Osteoblast (primary cell): ENCODE measurements at regions not wholly inside any gene's neighbourhood (a gene's known extent, or its start where the extent isn't known, plus 50 kb on each side); places are given as distances from the start of the nearest gene placed in this dataset.

Source experiments
- DNase-seq: peaks from one replicate; pipeline ENCODE4 v3.0.0; 2011; ENCODE audit warnings: low spot score, mixed read lengths; ENCODE audit not compliant: insufficient read length; ENCODE audit errors: missing footprints
- H2AFZ ChIP-seq: 2 replicates; pipeline ENCODE4 v1.6.0; 2011; ENCODE audit warnings: mild to moderate bottlenecking, low read length
- H3K27ac ChIP-seq: 2 replicates; pipeline ENCODE4 v1.5.1; 2011; ENCODE audit warnings: mild to moderate bottlenecking, low read depth, low read length, moderate library complexity
- H3K27me3 ChIP-seq: 2 replicates; pipeline ENCODE4 v1.6.0; 2012; ENCODE audit warnings: mild to moderate bottlenecking, control low read depth, inconsistent platforms, low read length, moderate library complexity; ENCODE audit not compliant: insufficient read depth
- H3K36me3 ChIP-seq: 2 replicates; pipeline ENCODE4 v1.5.1; 2011; ENCODE audit warnings: mild to moderate bottlenecking, low read length, control low read depth, moderate library complexity; ENCODE audit not compliant: insufficient read depth
- H3K4me1 ChIP-seq: 2 replicates; pipeline ENCODE4 v1.5.1; 2011; ENCODE audit warnings: mild to moderate bottlenecking, low read length, control low read depth, moderate library complexity; ENCODE audit not compliant: insufficient read depth
- H3K4me2 ChIP-seq: 2 replicates; pipeline ENCODE4 v1.6.0; 2011; ENCODE audit warnings: mild to moderate bottlenecking, low read length; ENCODE audit not compliant: insufficient read depth
- H3K4me3 ChIP-seq: fragments of 200-600 bp; sonication (generic); 3 replicates; pipeline ENCODE4 v1.5.1; 2012; ENCODE audit warnings: mild to moderate bottlenecking, low read length, inconsistent platforms; ENCODE audit not compliant: insufficient read depth
- H3K79me2 ChIP-seq: 2 replicates; pipeline ENCODE4 v1.6.0; 2012; ENCODE audit warnings: mild to moderate bottlenecking, low read length, control low read depth, inconsistent platforms; ENCODE audit not compliant: insufficient read depth
- H3K9me3 ChIP-seq: 2 replicates; pipeline ENCODE4 v1.5.1; 2011; ENCODE audit warnings: low read depth, low read length, control low read depth
- H4K20me1 ChIP-seq: 2 replicates; pipeline ENCODE4 v1.6.0; 2012; ENCODE audit warnings: mild to moderate bottlenecking, low read length, control low read depth; ENCODE audit not compliant: insufficient read depth
- TF ChIP-seq, protein P1 (sequence below): IDR thresholded peaks from 2 replicates; pipeline ENCODE4 v1.5.1; 2011; ENCODE audit warnings: mild to moderate bottlenecking, low read depth, low read length, moderate library complexity; ENCODE audit errors: extremely low read depth

DNA sequence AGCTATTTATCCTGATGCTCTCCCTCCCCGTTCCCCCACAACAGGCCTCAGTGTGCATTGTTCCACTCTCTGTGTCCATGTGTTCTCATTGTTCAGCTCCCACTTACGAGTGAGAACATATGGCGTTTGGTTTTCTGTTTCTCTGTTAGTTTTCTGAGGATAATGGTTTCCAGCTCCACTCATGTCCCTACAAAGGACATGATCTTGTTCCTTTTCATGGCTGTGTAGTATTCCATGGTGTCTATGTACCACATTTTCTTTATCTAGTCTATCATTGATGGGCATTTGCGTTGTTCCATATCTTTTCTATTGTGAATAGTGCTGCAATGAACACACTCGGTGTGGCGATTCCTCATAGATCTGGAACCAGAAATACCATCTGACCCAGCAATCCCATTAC, 225.9 kb upstream of the CDH4 start:
- no peak overlapping the region for H3K4me2 ChIP-seq
- no peaks in the 10 kb centered on the region for H3K36me3 ChIP-seq

GRCh38 chr20:61026731-61027130, 225.3 kb upstream of the CDH4 start:
- no peaks in the 10 kb centered on the region for H4K20me1 ChIP-seq
- H3K27ac ChIP-seq: no peak overlapping the region
- H3K4me1 ChIP-seq: no peaks in the 10 kb centered on the region
- H3K4me3 ChIP-seq: no peak overlapping the region
- H3K9me3 ChIP-seq: no peaks in the 10 kb centered on the region
- TF ChIP-seq, protein P1, sequence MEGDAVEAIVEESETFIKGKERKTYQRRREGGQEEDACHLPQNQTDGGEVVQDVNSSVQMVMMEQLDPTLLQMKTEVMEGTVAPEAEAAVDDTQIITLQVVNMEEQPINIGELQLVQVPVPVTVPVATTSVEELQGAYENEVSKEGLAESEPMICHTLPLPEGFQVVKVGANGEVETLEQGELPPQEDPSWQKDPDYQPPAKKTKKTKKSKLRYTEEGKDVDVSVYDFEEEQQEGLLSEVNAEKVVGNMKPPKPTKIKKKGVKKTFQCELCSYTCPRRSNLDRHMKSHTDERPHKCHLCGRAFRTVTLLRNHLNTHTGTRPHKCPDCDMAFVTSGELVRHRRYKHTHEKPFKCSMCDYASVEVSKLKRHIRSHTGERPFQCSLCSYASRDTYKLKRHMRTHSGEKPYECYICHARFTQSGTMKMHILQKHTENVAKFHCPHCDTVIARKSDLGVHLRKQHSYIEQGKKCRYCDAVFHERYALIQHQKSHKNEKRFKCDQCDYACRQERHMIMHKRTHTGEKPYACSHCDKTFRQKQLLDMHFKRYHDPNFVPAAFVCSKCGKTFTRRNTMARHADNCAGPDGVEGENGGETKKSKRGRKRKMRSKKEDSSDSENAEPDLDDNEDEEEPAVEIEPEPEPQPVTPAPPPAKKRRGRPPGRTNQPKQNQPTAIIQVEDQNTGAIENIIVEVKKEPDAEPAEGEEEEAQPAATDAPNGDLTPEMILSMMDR: no peak
- no peaks in the 10 kb centered on the region for H3K36me3 ChIP-seq
- H3K4me2 ChIP-seq: no peak overlapping the region
- H3K79me2 ChIP-seq: no peaks in the 10 kb centered on the region
- H2AFZ ChIP-seq: no peak overlapping the region
- DNase-seq: no peak
- H3K27me3 ChIP-seq: no peaks in the 10 kb centered on the region

More for the DNA sequence above, 225.9 kb upstream of the CDH4 start:
- Histone ChIP-seq H3K4me3 (no peak overlapping the region), H3K79me2 (no peaks in the 10 kb centered on the region), H3K27me3 (no peaks in the 10 kb centered on the region), H2AFZ (no peak overlapping the region), H3K9me3 (no peaks in the 10 kb centered on the region), H4K20me1 (no peaks in the 10 kb centered on the region), H3K27ac (no peak overlapping the region), H3K4me1 (no peaks in the 10 kb centered on the region)
- TF ChIP-seq, protein P1: no peak
- no peak for DNase-seq

GRCh38 chr20:61027218-61027617, 224.8 kb upstream of the CDH4 start:
- no peaks in the 10 kb centered on the region for H4K20me1 ChIP-seq
- no peaks in the 10 kb centered on the region for H3K79me2 ChIP-seq
- peak; percentile 58 for DNase-seq
- no peak overlapping the region for H3K27ac ChIP-seq
- no peaks in the 10 kb centered on the region for H3K36me3 ChIP-seq
- no peak overlapping the region for H3K4me2 ChIP-seq
- TF ChIP-seq, protein P1: no peak
- H3K4me3 ChIP-seq: no peak overlapping the region
- no peak overlapping the region for H2AFZ ChIP-seq
- H3K9me3 ChIP-seq: no peaks in the 10 kb centered on the region
- no peaks in the 10 kb centered on the region for H3K27me3 ChIP-seq
- no peaks in the 10 kb centered on the region for H3K4me1 ChIP-seq

- Histone ChIP-seq H3K36me3 (no peaks in the 10 kb centered on the region), H3K79me2 (no peaks in the 10 kb centered on the region), H3K4me2 (no peak overlapping the region), H3K4me1 (no peaks in the 10 kb centered on the region), H3K27ac (no peak overlapping the region), H3K27me3 (no peaks in the 10 kb centered on the region), H2AFZ (no peak overlapping the region), H3K9me3 (no peaks in the 10 kb centered on the region), H3K4me3 (no peak overlapping the region), H4K20me1 (no peaks in the 10 kb centered on the region)
- TF ChIP-seq, protein P1: no peak
- DNase-seq: no peak
These were observed 221.9 kb upstream of the CDH4 start for GRCh38 chr20:61030130-61030529.
